ENCODE measurements at regions not wholly inside any gene's neighbourhood (a gene's known extent, or its start where the extent isn't known, plus 50 kb on each side); places are given as distances from the start of the nearest gene placed in this dataset.

GRCh38 chr13:103754783-103755182 lies 688.6 kb upstream of the SLC10A2 start:
- Histone ChIP-seq H3K27me3 (ENCODE audit: control insufficient read depth, insufficient read depth, low read length) (no peaks in the 10 kb centered on the region), H3K36me3 (ENCODE audit: control insufficient read depth, low read depth, low read length) (no peaks in the 10 kb centered on the region)

DNA sequence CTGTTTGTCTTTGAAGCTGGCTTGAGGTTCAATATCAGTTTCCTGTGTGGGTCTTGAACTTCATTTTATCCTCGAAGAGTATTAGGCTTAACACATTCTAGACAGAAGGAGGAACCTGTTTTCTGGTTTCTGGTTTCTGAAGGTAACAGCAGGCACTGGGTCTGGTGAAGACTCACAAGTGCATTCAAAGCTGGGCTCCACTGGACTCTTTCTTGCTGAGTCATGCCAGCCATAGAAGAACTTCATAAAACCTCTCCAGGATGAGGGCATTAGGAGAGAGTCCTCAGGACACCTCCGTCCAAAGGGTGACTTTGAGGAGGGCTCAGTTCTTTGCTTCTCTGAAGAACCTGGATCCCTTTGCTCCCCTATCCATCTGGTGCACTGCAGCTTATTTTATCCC lies 668.6 kb upstream of the SLC10A2 start:
- Histone ChIP-seq H3K9ac (ENCODE audit: low read length) (no peak overlapping the region), H3K27ac (ENCODE audit: low read length) (no peak overlapping the region), H3K4me3 (ENCODE audit: low read length) (no peak overlapping the region), H3K27me3 (ENCODE audit: control insufficient read depth, insufficient read depth, low read length) (no peaks in the 10 kb centered on the region), H3K4me1 (ENCODE audit: control insufficient read depth, low read depth, low read length) (no peaks in the 10 kb centered on the region), H3K9me3 (ENCODE audit: control insufficient read depth, low read depth, low read length) (no peaks in the 10 kb centered on the region), H3K36me3 (ENCODE audit: control insufficient read depth, low read depth, low read length) (no peaks in the 10 kb centered on the region)

More at GRCh38 chr13:103754783-103755182, 688.6 kb upstream of the SLC10A2 start:
- H3K4me1 ChIP-seq (ENCODE audit: control insufficient read depth, low read depth, low read length), result no peaks in the 10 kb centered on the region
- H3K9me3 ChIP-seq (ENCODE audit: control insufficient read depth, low read depth, low read length), result no peaks in the 10 kb centered on the region
- no peak overlapping the region for H3K27ac ChIP-seq (ENCODE audit: low read length)
- no peak overlapping the region for H3K4me3 ChIP-seq (ENCODE audit: low read length)
- no peak overlapping the region for H3K9ac ChIP-seq (ENCODE audit: low read length)

DNA sequence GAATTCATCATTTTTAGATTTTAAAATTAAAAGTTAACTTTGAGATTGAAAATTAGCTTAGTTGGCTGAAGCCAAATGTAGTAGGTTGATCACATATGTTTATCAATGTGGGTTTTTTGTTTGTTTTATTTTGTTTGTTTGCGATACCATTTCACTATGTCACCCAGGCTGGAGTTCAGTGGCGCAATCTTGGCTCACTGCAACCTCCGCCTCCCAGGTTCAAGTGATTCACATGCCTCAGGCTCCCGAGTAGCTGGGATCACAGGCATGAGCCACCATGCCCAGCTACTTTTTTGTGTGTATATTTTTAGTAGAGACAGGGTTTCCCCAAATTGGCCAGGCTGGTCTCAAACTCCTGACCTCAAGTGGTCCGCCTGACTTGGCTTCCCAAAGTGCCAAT lies 665.7 kb upstream of the SLC10A2 start:
- H3K9me3 ChIP-seq (ENCODE audit: control insufficient read depth, low read depth, low read length), result no peaks in the 10 kb centered on the region
- H3K4me3 ChIP-seq (ENCODE audit: low read length), result no peak overlapping the region
- no peak overlapping the region for H3K27ac ChIP-seq (ENCODE audit: low read length)
- H3K4me1 ChIP-seq (ENCODE audit: control insufficient read depth, low read depth, low read length), result no peaks in the 10 kb centered on the region
- H3K36me3 ChIP-seq (ENCODE audit: control insufficient read depth, low read depth, low read length), result no peaks in the 10 kb centered on the region
- no peak overlapping the region for H3K9ac ChIP-seq (ENCODE audit: low read length)
- H3K27me3 ChIP-seq (ENCODE audit: control insufficient read depth, insufficient read depth, low read length), result no peaks in the 10 kb centered on the region

GRCh38 chr13:103730407-103730806 lies 664.2 kb upstream of the SLC10A2 start:
- Histone ChIP-seq H3K36me3 (ENCODE audit: control insufficient read depth, low read depth, low read length) (no peaks in the 10 kb centered on the region), H3K9me3 (ENCODE audit: control insufficient read depth, low read depth, low read length) (no peaks in the 10 kb centered on the region), H3K27ac (ENCODE audit: low read length) (no peak overlapping the region), H3K9ac (ENCODE audit: low read length) (no peak overlapping the region), H3K4me3 (ENCODE audit: low read length) (no peak overlapping the region), H3K4me1 (ENCODE audit: control insufficient read depth, low read depth, low read length) (no peaks in the 10 kb centered on the region), H3K27me3 (ENCODE audit: control insufficient read depth, insufficient read depth, low read length) (no peaks in the 10 kb centered on the region)

DNA sequence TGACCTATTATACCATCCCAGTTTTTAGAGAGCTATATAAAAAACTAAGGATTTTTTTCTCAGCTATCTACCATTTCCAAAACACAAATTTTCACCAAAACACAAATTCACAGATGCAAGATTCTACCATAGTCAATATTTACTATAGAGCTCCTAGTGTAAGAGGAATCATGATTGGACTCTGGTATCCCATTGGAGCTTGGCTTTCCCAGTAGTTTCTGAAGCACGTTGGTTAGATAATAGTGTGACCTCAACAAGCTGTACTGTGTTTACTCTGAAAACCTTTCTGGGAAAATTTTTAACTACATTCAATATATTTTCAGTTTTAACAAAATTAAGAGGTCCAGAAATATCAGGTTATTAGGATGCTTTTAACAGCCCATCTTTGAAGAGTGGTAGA lies 660.6 kb upstream of the SLC10A2 start:
- Histone ChIP-seq H3K27me3 (ENCODE audit: control insufficient read depth, insufficient read depth, low read length) (no peaks in the 10 kb centered on the region), H3K4me1 (ENCODE audit: control insufficient read depth, low read depth, low read length) (no peaks in the 10 kb centered on the region), H3K27ac (ENCODE audit: low read length) (no peak overlapping the region), H3K9ac (ENCODE audit: low read length) (no peak overlapping the region), H3K36me3 (ENCODE audit: control insufficient read depth, low read depth, low read length) (no peaks in the 10 kb centered on the region), H3K4me3 (ENCODE audit: low read length) (no peak overlapping the region), H3K9me3 (ENCODE audit: control insufficient read depth, low read depth, low read length) (no peaks in the 10 kb centered on the region)

DNA sequence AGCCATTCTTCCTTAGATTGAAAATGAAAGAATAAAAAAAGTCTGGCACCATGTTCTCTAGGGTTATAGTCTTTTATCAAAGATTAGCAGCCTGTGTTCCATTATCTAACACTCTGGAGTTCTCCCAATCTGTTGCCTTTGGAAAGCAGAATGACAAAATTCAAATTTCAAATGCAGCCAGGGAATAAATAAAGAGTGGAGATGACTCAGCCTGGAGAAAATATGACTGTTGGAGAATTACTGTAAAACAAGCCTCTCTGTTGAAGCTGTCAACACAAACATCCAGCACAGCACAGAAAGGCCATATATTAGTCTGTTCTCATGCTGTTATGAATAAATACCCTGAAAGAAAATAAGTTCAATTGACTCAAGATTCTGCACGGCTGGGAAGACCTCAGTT lies 650.5 kb upstream of the SLC10A2 start:
- H3K4me3 ChIP-seq (ENCODE audit: low read length), result no peak overlapping the region
- H3K4me1 ChIP-seq (ENCODE audit: control insufficient read depth, low read depth, low read length), result no peaks in the 10 kb centered on the region
- H3K36me3 ChIP-seq (ENCODE audit: control insufficient read depth, low read depth, low read length), result no peaks in the 10 kb centered on the region
- H3K9ac ChIP-seq (ENCODE audit: low read length), result no peak overlapping the region
- no peaks in the 10 kb centered on the region for H3K27me3 ChIP-seq (ENCODE audit: control insufficient read depth, insufficient read depth, low read length)
- no peaks in the 10 kb centered on the region for H3K9me3 ChIP-seq (ENCODE audit: control insufficient read depth, low read depth, low read length)
- no peak overlapping the region for H3K27ac ChIP-seq (ENCODE audit: low read length)

GRCh38 chr13:103715335-103715734 lies 649.1 kb upstream of the SLC10A2 start:
- Histone ChIP-seq H3K36me3 (ENCODE audit: control insufficient read depth, low read depth, low read length) (no peaks in the 10 kb centered on the region), H3K27ac (ENCODE audit: low read length) (no peak overlapping the region)

DNA sequence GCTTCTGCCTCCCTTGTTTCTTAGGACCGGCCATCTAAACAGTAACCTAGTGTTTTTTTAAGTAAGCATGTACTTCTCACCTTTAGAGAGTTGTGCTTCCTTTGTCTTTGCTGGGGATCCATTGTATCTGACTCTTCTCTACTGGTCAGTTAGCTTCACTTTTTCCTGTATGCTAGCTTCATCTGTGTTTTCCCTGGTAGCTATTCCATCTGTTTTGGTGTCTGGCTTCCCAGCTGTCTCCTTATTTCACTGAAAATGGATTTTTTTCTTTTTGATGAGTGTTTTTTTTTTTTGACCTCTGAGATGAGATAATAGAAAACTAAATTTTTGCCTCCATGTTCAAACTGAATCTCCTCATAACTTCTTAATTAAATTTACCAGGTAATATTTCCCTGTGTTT lies 637.0 kb upstream of the SLC10A2 start:
- H3K4me3 ChIP-seq (ENCODE audit: low read length), result no peak overlapping the region
- H3K9me3 ChIP-seq (ENCODE audit: control insufficient read depth, low read depth, low read length), result no peaks in the 10 kb centered on the region
- no peak overlapping the region for H3K9ac ChIP-seq (ENCODE audit: low read length)
- no peaks in the 10 kb centered on the region for H3K36me3 ChIP-seq (ENCODE audit: control insufficient read depth, low read depth, low read length)
- no peaks in the 10 kb centered on the region for H3K27me3 ChIP-seq (ENCODE audit: control insufficient read depth, insufficient read depth, low read length)
- no peaks in the 10 kb centered on the region for H3K4me1 ChIP-seq (ENCODE audit: control insufficient read depth, low read depth, low read length)
- no peak overlapping the region for H3K27ac ChIP-seq (ENCODE audit: low read length)

More at GRCh38 chr13:103715335-103715734, 649.1 kb upstream of the SLC10A2 start:
- no peaks in the 10 kb centered on the region for H3K9me3 ChIP-seq (ENCODE audit: control insufficient read depth, low read depth, low read length)
- H3K4me3 ChIP-seq (ENCODE audit: low read length), result no peak overlapping the region
- H3K27me3 ChIP-seq (ENCODE audit: control insufficient read depth, insufficient read depth, low read length), result no peaks in the 10 kb centered on the region
- H3K9ac ChIP-seq (ENCODE audit: low read length), result no peak overlapping the region
- no peaks in the 10 kb centered on the region for H3K4me1 ChIP-seq (ENCODE audit: control insufficient read depth, low read depth, low read length)

DNA sequence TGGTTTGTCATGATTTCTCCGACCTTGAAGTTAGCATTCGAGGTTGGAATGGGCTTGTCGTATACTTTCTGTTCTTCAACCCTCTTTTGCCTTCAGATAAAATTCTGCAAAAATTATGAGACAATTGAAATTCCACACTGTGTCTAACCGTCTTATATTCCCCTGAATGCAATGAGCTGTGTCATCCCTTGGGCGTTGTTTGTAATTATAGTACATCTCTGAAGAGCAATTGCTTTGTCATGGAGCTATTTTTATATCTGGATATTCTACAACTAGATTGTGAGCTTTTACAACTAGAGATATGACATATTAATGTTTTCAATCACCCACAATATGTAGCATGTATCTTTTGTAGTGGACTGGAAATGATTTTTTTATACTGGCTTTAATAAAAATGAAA lies 631.8 kb upstream of the SLC10A2 start:
- Histone ChIP-seq H3K4me3 (ENCODE audit: low read length) (no peak overlapping the region), H3K9ac (ENCODE audit: low read length) (no peak overlapping the region), H3K27ac (ENCODE audit: low read length) (no peak overlapping the region), H3K27me3 (ENCODE audit: control insufficient read depth, insufficient read depth, low read length) (no peaks in the 10 kb centered on the region), H3K9me3 (ENCODE audit: control insufficient read depth, low read depth, low read length) (no peaks in the 10 kb centered on the region), H3K4me1 (ENCODE audit: control insufficient read depth, low read depth, low read length) (peaks cover 12% of the 10 kb centered on the region), H3K36me3 (ENCODE audit: control insufficient read depth, low read depth, low read length) (no peaks in the 10 kb centered on the region)

DNA sequence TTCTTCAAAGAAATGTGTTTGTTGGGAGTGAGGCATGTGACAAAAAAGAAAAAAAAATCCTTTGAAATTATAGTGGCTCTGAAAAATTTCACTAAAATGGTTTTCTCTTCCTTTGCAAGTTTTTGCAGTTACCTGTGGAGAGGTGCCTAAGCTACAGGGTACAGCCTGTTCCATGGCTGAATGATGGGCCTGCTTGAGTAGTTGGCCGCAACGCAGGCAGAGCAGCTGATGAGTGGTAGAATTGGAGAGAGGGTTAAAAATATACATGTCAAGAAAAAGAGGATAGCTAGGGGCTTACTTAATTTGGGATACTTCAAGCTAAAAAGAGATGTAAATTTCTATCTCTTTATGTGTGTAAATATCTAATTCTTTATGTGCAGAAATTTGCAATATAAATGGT lies 629.1 kb upstream of the SLC10A2 start:
- Histone ChIP-seq H3K27ac (ENCODE audit: low read length) (no peak overlapping the region), H3K4me1 (ENCODE audit: control insufficient read depth, low read depth, low read length) (peaks cover 21% of the 10 kb centered on the region), H3K36me3 (ENCODE audit: control insufficient read depth, low read depth, low read length) (no peaks in the 10 kb centered on the region), H3K9me3 (ENCODE audit: control insufficient read depth, low read depth, low read length) (no peaks in the 10 kb centered on the region), H3K27me3 (ENCODE audit: control insufficient read depth, insufficient read depth, low read length) (no peaks in the 10 kb centered on the region), H3K9ac (ENCODE audit: low read length) (no peak overlapping the region), H3K4me3 (ENCODE audit: low read length) (no peak overlapping the region)

DNA sequence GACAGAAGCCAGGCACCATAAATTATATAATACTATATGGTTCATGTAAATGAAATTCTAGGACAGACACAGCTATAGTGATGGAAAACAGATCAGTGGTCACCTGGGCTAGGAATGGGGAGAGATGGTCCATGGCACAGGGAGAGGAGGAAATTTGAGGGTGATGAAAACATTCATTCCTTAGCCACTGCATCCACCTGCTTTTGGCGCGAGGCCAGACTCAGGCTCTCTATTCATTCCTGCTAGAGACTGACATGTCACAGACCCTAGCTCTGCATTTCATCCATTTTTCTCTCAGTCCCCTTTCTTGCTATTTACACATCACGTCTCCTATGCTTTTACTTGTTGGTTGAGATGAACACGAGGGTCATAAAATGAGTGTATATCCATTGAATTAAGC lies 628.3 kb upstream of the SLC10A2 start:
- peaks cover 21% of the 10 kb centered on the region for H3K4me1 ChIP-seq (ENCODE audit: control insufficient read depth, low read depth, low read length)
- no peak overlapping the region for H3K27ac ChIP-seq (ENCODE audit: low read length)
- no peaks in the 10 kb centered on the region for H3K9me3 ChIP-seq (ENCODE audit: control insufficient read depth, low read depth, low read length)
- H3K4me3 ChIP-seq (ENCODE audit: low read length), result no peak overlapping the region
- no peaks in the 10 kb centered on the region for H3K27me3 ChIP-seq (ENCODE audit: control insufficient read depth, insufficient read depth, low read length)
- H3K36me3 ChIP-seq (ENCODE audit: control insufficient read depth, low read depth, low read length), result no peaks in the 10 kb centered on the region
- H3K9ac ChIP-seq (ENCODE audit: low read length), result no peak overlapping the region

- H3K36me3 ChIP-seq (ENCODE audit: control insufficient read depth, low read depth, low read length), result no peaks in the 10 kb centered on the region
- no peaks in the 10 kb centered on the region for H3K27me3 ChIP-seq (ENCODE audit: control insufficient read depth, insufficient read depth, low read length)
- no peaks in the 10 kb centered on the region for H3K9me3 ChIP-seq (ENCODE audit: control insufficient read depth, low read depth, low read length)
- H3K4me1 ChIP-seq (ENCODE audit: control insufficient read depth, low read depth, low read length), result peaks cover 21% of the 10 kb centered on the region
- no peak overlapping the region for H3K27ac ChIP-seq (ENCODE audit: low read length)
- H3K9ac ChIP-seq (ENCODE audit: low read length), result no peak overlapping the region
- no peak overlapping the region for H3K4me3 ChIP-seq (ENCODE audit: low read length)
These were observed 627.8 kb upstream of the SLC10A2 start for GRCh38 chr13:103694033-103694432.
